Caki2 (cell line): ENCODE measurements at regions not wholly inside any gene's neighbourhood (a gene's known extent, or its start where the extent isn't known, plus 50 kb on each side); places are given as distances from the start of the nearest gene placed in this dataset.

ENCODE experiments used
- DNase-seq: peaks from one replicate; pipeline ENCODE4 v3.0.0-alpha.2; 2015; ENCODE audit warnings: low read depth
- in situ Hi-C: cut with HindIII; loops from 2 replicates; pipeline ENCODE4 v1.10.0; 2016; ENCODE audit warnings: low sequenced_read_pairs, low pct_unique_long_range_greater_than_20kb, mixed read lengths

DNA sequence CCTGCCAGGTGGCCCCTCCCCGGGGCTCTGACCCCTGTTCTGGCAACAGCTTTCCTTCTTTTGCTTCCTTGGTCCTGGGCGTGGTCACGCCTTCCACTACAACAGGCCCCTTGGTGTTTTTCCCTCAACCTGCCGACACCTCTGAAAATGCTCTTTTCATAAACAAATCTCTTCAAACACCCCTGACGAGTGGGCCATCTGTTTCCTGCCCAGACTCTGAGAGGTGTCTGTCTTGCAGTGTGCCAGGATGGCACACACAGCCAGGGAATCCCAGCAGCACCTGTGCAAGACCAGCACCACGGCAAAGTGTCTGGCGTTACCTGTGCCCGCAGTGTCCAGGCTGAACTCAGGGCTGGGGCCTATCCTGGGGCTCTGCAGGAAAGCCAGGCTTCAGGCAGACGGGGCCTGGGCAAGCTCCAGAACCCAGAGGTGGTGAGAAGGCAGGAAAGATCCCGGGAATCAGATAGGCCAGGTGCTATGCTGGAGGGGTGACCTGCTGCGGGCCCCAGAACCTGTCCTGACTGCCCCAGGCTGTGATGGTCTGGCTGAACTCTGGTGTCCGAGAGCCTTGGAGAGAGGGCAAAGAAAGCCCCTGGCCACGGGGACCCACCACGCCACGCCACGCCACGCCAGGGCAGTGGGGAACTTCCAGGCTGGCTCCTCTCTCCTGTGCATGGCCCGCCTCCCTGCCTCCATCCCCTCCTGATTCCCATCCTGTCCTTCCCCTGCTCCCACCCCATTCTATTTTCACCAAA lies 88.9 kb downstream of the SIK1 start:
- DNase-seq = no peak
- in situ Hi-C loops = no loop called here

DNA sequence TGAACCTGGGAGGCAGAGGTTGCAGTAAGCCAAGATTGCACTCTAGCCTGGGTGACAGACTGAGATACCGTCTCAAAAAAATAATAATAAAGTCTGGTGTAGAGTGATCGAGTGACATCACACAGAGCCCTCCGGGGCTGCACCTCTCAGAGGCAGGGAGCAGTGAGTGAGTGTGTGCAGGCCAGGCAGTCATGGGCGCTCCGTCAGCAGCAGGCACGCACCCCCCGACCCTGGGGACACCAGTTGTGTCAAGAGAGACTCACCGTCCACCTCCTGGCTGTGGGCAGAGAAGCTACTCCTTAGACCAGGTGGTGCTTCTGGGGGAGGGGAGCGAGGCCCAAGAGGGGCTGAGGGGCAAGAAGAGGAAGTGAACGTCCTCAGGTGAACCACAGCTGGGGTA lies 91.8 kb downstream of the SIK1 start:
- DNase-seq = no peak
- in situ Hi-C loops = no loop called here

DNA sequence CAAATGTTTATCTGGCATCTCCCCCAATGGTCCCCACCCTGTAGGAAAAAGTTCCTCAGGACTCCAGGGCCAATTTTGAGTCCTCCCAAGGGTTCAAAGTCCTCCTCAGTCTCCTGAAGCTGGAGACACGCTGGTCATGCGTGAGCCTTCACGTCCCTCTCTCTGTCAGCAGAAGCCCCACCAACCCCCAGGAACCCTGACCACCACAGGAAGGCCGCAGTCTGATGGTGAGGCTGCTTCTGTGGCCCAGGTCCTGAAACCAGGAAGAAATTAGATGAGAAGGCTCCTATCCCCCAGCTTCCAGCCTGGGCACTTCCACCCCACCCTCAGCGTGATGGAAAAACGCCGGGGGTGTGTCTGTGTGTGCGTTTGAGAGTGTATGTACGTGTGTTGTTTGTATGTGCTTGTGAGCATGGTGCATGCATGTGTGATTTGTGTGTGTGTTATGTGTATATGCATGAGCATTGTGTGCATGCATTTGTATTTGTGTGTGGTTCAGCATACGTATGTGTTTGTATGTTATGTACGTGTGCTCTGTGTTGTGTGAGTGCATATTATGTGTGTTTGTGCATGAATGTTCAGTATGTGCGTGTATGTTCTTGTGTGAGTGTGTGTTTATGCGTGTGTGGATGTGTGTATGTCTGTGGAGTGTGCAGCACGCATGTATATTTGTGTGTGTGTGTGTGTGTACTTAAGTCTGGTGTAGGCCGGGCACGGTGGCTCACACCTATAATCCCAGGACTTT lies 92.5 kb downstream of the SIK1 start:
- in situ Hi-C loops = no loop called here
- no peak for DNase-seq

DNA sequence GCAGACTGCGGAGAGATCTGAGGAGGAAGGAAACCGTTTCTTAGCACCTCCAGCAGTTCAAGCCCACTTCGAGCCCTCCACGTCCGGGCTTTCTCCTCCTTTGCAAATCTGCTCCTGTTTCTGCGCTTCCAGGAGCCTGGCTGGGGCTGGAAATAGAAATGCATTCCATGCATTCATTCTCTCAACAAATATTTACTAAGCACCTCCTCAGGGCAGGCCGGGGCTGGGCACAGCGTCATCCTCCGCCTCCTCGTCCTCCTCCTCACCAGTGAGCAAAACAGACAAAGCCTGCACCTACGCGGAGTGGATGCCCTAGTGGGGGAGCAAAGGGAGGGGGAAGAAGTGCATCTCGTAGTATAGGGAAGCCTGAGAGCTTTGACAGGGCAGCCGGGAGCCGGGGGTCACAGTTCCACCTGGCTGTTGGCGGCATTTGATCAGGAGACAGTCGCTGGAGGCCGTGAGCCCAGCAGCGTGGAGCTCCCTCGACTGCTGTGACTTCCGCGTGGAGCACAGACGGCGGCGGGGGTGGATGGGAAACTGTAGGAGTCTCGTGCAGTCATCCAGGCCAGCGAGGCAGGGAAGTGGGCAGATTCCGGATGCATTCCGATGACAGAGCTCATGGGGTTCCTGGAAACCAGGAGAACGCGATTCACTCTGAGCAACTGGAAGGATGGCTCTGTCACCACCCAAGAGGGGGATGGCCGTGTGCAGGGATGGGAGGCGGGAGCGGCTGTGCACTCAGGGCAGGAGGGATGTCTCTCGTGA lies 93.5 kb downstream of the SIK1 start:
- peak; percentile 68 for DNase-seq
- in situ Hi-C loops = no loop called here

DNA sequence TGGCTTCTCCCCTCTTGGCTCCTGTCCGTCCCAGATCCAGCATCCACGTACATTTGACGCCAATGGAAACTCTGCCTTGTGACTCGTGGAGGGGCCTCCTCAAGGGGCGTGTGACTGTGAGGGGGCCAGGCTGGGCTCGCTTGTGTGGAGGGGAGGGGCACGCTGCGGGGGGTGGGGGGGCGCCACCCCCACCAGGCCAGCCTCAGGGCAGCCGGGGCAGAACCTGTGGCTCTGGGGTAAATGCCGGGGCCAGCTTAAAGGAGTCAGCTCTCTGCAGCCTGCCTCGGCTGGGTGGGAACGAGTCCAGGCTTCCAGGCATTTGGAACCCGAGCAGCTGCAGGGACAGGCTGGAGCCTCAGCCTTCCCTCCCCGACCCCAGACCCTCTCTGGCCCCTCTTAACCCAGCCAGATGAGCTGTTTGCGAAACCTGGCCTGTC lies 94.1 kb downstream of the SIK1 start:
- no peak for DNase-seq
- in situ Hi-C loops = no loop called here

DNA sequence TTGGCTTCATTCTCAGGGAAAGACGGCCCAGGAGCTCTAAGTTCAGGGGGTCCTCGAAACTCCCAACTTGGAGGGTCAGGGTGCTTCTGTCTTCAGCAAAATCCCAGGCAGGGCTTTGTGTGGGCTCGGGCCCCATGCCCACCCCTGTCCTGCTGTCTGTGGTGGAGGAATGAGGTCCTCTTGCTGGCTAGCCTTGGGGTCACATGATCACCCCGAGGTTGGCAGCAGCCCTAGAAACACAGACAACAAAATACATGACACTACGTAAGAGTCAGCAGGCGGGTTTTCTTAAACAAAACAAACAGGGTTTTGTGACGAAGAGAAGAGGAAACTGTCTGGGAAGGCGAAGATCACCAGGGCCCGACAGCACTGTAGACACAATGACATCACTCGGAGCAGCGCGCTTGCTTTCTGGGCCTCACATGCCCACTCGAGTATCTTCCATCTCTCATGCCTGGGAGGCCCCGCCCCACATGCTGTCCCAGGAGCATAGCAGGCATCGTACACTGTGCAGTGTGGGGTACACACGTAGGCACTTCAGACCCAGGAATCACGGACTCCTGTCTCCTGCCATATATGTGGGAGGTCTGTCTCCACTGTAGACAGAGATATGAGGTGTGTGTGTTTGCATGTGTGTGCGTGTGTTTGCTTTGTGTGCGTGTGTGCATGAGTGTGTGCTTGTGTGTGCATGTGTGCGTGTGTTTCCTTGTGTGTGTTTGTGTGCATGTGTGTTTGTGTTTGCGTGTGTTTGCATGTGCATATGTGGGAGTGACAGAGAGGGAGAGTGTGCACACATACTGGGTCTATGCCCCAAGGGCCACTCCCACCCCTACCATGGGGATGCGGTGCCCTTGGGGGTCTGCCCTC lies 94.7 kb downstream of the SIK1 start:
- peak; percentile 70 for DNase-seq

DNA sequence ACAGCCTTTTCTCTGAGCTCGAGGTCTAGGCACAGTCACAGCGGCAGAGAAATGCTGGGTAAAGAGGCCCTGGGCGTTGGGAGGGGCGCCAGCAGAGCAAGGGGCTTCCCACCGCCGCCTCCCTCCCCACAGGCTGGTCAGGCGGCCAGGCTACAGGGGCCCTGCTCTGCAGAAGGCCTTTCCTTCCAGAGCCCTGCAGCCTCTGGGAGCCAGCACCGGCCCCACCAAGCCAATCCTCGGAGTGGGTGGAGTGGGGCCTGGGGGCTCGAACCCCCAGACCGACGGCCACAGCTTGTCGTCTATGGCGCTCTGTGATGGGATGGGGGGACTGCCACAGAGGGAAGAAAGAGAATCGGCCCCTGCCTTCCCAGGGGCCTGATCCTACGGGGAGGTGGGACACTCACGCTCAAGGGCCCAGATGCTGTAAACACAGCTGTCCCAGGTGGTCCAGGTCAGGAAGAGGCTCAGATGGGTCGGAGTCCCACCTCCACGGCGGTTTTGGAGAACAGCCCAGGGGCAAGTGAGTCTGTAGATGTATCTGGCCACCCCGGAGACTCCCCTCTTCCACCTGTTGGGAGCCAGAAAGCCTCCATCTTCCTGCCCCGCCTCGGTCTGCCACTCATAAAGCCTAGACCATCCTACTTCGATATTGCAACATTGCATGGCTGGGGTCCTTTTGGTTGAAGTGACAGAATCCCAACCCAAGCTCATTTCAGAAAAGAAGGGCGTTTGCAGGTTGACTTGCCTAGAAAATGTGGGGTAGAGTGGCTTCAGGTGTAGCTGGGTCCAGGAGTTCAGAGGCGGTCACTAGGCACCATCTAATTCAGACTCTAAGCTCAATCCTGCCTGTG lies 95.6 kb downstream of the SIK1 start:
- no peak for DNase-seq
- in situ Hi-C loops = no loop called here

More for the DNA sequence above, 94.7 kb downstream of the SIK1 start:
- in situ Hi-C loops = no loop called here

DNA sequence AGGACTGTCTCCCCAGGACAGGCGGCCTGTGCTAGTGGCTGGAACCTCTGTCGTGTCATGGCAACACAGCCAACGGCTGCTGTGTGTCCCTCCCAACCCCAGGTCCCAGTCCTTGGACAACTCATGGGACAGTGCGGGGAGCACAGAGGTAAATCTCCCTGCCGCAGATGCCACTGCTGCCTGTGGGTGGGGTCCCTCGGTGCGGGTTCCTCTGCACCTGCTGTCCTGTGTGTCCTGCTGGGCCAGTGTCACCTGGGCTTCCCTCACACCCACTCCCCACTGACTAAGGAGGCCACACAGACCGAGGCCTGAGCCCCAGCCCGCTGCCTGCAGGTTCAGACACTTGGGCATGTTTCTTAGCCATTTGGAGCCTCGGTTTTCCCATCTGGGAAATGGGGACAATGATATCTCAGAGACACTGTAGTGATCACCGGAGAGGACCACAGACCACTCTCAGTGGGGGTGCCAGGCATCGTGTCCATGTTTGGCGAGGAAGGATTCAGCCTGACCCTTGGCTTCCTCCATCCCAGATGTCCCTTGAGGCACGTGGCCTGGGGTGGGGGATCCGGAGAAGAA lies 96.5 kb downstream of the SIK1 start:
- in situ Hi-C loops = no loop called here
- no peak for DNase-seq

DNA sequence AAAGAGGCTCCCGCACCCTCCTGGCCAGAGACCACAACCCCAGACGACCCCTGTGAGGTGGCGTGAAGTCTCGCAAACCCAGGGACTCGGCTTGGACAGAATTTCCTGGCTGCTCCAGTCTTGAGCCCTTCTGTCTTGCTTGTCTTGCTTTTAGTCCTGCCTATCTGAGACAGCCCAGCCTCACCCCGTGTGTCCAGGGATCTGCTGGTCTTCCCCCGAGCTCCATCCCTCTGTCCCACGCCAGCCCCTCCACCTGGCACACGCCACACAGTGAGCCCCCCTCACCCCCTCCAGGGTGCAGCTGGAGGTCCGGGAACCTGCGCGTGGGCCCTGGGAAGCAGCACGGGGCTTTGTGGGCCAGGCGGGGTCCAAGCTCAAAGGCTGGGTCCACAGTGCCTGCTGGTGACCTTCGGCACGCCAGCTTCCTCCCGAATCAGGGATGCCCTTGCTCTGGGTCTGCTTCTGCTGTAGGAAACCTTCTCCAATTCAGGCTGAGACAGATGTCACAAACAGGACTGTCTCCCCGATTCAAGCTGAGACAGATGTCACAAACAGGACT lies 97.1 kb downstream of the SIK1 start:
- no peak for DNase-seq
- in situ Hi-C loops = no loop called here

DNA sequence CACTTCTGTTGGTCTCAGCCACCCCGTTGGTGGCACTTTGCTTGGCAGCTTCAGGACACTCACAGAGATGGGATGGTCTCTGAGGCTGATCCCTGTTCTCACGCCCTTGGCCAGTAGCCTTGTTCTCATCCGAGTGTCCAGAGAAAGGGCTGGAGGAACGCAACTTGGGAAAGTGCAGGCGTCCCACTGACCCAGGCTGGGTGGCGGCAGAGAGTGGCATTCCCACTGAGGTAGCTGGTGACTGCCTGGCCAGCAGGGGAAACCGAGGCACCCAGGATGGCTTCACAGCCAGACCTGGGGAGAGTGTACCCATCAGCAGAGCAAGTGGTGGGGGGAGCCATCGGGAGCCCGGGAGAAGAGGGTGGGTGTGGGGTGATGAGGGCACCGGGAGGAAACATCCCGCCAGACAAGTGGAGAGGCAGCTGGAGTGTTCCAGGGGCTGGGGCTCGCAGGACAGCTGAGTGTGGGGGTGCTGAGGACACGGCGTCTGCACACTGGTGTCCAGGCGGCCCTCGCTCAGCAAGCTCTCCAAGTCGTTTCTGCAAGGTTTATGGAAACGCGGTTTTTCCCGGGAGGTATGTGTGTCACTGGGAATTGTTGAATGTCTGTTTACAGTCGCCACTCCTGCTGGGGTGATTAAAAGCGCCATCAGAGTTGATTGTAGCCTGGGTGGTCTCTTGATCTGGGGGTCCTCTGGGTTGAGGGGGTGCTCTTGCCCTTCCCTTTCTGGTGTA lies 97.8 kb downstream of the SIK1 start:
- in situ Hi-C loops = no loop called here
- no peak for DNase-seq

DNA sequence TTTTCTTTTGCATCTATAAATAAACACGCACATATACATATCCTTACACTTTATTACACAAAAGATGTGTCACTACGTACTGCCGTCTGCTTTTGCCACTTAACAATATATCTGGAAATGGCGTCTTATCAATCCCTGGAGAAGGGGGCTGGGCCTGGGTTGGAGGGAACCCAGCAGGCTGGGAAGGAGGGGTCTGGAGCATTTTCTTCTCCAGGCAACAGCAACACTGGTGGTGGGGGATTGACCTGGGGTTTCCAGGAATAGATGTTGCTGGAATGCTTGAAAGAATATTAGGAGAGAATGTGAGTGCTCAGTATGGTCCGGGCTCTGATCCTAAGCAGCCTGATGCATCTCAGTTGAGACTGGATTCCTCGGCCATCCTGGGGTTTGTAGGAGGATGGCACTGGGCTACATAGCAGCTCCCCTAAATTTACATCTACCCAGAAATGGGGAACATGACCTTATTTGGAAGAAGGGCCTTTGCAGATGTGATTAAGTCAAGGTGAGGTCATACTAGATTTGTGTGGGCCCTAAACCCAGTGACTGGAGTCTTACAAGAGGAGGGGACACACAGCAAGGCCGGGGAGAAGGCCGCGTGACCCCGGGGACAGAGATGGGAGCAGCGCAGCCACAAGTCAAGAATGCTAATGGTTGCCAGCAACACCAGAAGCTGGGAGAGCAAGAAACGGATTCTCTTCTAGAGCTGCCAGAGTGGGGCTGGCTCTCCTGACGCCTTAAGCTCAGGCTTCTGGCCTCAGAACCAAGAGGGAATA lies 98.6 kb downstream of the SIK1 start:
- no peak for DNase-seq

DNA sequence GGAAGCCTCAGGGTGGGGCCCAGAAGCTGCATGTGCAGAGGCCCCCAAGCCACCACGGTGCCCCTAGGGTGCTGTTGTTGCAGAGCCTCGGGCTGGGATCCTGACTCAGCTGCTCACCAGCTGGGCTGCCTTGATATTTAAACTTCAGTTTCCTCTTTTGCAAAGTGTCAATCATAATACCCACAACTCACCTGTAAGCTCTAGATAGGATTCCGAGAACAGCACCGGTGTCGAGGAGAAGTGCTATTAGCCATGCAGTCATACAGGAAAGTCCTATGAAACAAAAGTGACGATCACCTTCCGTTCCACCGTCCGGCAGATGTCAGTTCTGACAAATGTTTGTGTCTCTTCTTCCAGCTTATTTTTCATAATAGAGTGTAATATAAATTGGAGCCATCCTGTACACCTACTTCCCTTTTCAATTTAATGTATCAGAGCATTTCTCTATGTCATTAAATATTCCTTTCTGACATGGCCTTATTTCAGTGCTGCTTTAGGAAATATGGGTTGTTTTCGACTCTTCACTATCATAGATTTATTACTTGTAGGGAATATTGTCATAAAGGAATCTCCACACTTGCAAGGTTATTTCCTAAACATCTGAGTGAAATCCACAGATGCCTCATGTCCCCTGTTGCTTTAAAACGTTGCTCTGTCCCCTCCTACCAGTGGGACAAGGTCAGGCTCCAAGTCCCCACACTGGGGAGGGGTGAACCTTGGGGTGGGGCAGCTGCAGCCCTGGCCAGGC lies 100.8 kb downstream of the SIK1 start:
- in situ Hi-C loops = no loop called here
- DNase-seq = no peak

More for the DNA sequence above, 98.6 kb downstream of the SIK1 start:
- in situ Hi-C loops = no loop called here

DNA sequence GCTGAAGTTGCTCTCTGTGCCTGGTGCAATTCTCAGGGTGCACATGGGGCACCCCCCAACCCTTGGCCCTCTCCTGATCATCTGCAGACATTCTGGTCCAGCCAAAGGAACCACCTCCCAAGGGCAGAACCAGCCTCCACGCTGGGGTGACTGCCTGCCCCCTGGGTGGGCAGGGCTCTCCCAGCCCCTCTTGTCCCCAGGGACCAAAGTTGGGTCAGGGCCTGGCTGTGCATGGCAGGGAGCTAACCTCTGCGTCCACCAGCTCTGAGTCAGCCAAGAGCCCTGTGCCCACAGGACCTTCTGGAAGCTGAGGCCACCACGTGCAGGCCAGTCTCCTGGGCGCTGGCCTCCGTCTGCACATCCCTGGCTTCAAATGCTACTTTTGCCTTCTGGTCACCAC lies 101.9 kb downstream of the SIK1 start:
- in situ Hi-C loops = no loop called here
- DNase-seq = no peak

DNA sequence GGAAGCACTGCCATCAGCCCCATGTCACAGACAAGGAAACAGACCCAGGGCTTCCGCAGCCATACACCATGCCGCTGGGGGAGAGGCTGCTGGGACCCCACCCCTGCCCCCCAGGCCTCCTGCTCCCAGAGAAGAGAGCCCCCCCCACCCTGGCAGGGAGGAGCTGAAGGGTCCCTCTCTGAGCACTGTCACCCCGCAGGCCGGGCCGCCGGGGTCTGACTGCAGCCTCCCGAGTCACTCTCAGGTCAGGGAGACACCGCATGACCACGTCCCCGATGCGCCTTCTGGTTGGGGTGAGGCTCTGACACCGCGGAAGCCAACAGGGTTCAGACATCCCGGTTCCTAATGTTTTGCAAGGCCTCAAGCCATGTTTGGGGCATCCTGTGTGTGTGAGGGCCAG lies 102.3 kb downstream of the SIK1 start:
- no peak for DNase-seq
- in situ Hi-C loops = no loop called here
